ENCODE measurements at regions not wholly inside any gene's neighbourhood (a gene's known extent, or its start where the extent isn't known, plus 50 kb on each side); places are given as distances from the start of the nearest gene placed in this dataset.
A peak's percentile ranks its signal among the peaks of the same experiment; 100 is the strongest.

DNA sequence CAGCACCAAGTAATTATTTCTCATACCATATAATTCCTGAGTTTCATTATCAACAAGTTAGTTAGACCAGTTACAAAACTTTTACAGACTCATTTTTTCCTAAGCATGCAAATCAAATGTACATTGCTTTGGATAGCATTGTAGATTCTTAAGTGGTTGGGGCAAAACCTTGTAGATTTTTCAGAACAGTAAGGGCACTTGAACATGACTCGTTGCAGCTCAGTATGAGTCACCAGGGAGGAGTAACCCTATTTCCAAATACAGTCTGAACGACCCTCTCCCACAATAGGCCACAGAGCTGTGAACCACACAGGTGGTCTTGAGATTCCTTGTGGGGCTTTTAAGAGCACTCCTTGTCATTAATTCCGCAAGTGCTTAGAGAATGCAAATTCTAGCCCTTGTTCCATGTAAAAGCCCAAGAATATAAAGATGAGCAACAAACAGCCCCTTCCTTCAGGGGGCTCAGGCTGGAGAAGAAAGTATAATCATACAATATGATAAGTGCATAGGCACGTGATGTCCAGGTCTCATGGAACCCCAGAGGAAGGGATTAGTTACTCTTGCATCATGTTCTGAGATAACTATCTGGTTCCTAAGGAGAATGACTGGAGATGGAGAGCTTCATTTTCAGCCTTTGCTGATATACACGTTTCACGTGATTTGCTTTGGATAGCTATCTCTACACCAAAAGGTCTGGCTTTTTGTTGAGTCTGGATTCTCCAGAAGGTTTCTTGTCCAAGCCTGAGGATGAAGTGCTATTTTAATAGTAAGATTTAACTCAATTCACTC lies 295.7 kb downstream of the KCNN2 start:
- Mint-ChIP-seq H3K27me3 (ENCODE audit: low read depth) (no peaks in the 10 kb centered on the region), H3K36me3 (no peaks in the 10 kb centered on the region), H3K4me1 (peaks cover 8% of the 10 kb centered on the region), H3K9me3 (no peaks in the 10 kb centered on the region), H3K4me3 (no peak overlapping the region), H3K27ac (no peak overlapping the region)
- DNase-seq (ENCODE audit: low spot score in 2 of 2, unreplicated experiment in 2 of 2), result no peak
- TF ChIP-seq, protein P1, sequence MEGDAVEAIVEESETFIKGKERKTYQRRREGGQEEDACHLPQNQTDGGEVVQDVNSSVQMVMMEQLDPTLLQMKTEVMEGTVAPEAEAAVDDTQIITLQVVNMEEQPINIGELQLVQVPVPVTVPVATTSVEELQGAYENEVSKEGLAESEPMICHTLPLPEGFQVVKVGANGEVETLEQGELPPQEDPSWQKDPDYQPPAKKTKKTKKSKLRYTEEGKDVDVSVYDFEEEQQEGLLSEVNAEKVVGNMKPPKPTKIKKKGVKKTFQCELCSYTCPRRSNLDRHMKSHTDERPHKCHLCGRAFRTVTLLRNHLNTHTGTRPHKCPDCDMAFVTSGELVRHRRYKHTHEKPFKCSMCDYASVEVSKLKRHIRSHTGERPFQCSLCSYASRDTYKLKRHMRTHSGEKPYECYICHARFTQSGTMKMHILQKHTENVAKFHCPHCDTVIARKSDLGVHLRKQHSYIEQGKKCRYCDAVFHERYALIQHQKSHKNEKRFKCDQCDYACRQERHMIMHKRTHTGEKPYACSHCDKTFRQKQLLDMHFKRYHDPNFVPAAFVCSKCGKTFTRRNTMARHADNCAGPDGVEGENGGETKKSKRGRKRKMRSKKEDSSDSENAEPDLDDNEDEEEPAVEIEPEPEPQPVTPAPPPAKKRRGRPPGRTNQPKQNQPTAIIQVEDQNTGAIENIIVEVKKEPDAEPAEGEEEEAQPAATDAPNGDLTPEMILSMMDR (IDR thresholded peaks at IDR 0.05; ENCODE audit: unreplicated experiment), result no peak

DNA sequence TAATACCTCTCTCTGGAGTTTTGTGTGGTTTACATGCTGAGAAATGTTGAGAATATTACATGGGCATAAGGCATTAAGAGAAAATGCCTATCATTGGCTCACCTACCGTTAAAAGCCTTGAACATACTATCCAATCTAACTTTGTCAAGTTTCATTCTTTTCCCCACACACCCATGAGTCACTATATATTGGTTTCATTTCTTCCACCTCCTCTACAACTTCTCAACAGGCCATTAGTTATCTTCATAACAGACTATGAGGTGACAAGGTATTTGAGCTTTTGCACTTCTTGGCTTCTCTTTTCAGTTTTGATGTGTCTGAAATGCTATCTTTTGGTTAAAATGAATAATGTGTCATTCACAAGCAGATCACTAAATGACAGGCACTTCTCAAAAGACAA lies 288.0 kb downstream of the KCNN2 start:
- Mint-ChIP-seq H3K4me3 (no peak overlapping the region), H3K9me3 (peaks cover 9% of the 10 kb centered on the region), H3K4me1 (no peaks in the 10 kb centered on the region), H3K36me3 (no peaks in the 10 kb centered on the region), H3K27me3 (ENCODE audit: low read depth) (no peaks in the 10 kb centered on the region), H3K27ac (no peak overlapping the region)
- DNase-seq (ENCODE audit: low spot score in 2 of 2, unreplicated experiment in 2 of 2), result no peak
- TF ChIP-seq, protein P1 (IDR thresholded peaks at IDR 0.05; ENCODE audit: unreplicated experiment), result no peak

DNA sequence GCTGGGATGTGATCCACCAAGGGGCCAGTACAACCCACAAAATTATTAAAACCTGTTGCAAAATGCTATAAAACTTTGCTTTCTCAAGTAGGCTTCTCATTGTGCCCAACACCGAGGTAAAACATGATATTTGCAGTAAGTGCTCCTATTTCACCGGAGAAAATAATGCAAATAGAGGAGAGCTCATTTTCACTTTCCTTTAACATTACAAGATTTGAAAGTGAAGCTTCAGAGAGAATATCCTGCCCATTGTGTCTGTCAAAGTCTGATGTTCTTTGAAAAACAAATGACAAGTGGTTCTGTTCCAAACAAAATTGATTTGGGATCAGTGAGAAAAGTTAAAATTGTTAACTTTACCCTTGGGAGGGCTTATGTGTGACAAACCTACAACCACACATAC lies 287.1 kb downstream of the KCNN2 start:
- Mint-ChIP-seq H3K27me3 (ENCODE audit: low read depth) (no peaks in the 10 kb centered on the region), H3K9me3 (peaks cover 16% of the 10 kb centered on the region), H3K36me3 (no peaks in the 10 kb centered on the region), H3K4me1 (no peaks in the 10 kb centered on the region), H3K27ac (no peak overlapping the region), H3K4me3 (no peak overlapping the region)
- no peak for DNase-seq (ENCODE audit: low spot score in 2 of 2, unreplicated experiment in 2 of 2)
- TF ChIP-seq, protein P1 (IDR thresholded peaks at IDR 0.05; ENCODE audit: unreplicated experiment), result no peak

DNA sequence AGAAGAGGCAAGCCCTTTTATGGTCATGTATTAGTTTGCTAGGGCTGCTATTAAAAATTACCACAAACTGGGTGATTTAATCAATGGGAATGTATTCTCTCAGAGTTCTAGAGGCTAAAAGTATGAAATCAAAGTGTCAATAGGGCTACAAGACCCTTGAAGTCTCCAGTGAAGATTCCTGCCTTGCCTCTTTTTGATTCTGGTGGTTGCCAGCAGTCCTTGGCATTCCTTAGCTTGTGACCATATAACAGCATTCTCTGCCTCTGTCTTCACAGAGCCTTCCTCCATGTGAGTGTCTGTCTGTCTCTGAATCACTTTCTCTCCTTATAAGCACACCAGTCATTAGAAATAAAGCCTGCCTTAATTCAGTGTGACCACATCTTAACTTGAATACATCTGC lies 282.7 kb downstream of the KCNN2 start:
- Mint-ChIP-seq H3K4me3 (no peak overlapping the region), H3K36me3 (peaks cover 5% of the 10 kb centered on the region), H3K4me1 (no peaks in the 10 kb centered on the region), H3K9me3 (peaks cover 39% of the 10 kb centered on the region), H3K27me3 (ENCODE audit: low read depth) (no peaks in the 10 kb centered on the region), H3K27ac (no peak overlapping the region)
- TF ChIP-seq, protein P1 (IDR thresholded peaks at IDR 0.05; ENCODE audit: unreplicated experiment), result no peak
- no peak for DNase-seq (ENCODE audit: low spot score in 2 of 2, unreplicated experiment in 2 of 2)

DNA sequence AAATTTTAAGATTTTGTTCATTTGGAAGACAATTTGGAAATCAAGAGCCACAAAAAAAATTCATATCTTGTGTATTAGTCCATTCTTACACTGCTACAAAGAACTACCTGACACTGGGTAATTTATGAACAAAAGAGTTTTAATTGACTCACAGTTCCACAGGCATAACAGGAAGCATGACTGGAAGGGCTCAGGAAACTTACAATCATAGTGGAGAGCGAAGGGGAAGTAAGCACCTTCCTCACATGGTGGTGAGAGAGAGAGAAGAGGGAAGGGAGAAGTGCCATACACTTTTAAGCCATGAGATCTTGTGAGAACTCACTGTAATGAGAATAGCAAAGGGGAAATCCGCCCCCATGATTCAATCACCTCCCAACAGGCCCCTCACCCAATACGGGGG lies 274.4 kb downstream of the KCNN2 start:
- H3K27me3 Mint-ChIP-seq (ENCODE audit: low read depth), result no peaks in the 10 kb centered on the region
- H3K27ac Mint-ChIP-seq, result peak overlapping the region; percentile 88
- peaks cover 30% of the 10 kb centered on the region for H3K4me1 Mint-ChIP-seq
- H3K9me3 Mint-ChIP-seq, result peaks cover 11% of the 10 kb centered on the region
- H3K36me3 Mint-ChIP-seq, result peaks cover 4% of the 10 kb centered on the region
- TF ChIP-seq, protein P1 (IDR thresholded peaks at IDR 0.05; ENCODE audit: unreplicated experiment), result no peak
- DNase-seq (ENCODE audit: low spot score in 2 of 2, unreplicated experiment in 2 of 2), result no peak
- no peak overlapping the region for H3K4me3 Mint-ChIP-seq

Measured in mesothelial cell of epicardium (in vitro differentiated cells).